HepG2 (cell line): ENCODE measurements at regions not wholly inside any gene's neighbourhood (a gene's known extent, or its start where the extent isn't known, plus 50 kb on each side); places are given as distances from the start of the nearest gene placed in this dataset.

ENCODE experiments used
- ATAC-seq: fragments of 200-7000 bp; cut with Tn5 transposase; 3 replicates; pipeline ENCODE4 v1.9.1; 2020; ENCODE audit warnings: mild to moderate bottlenecking, moderate library complexity
- BruUV-seq: library from RNA; stranded (reverse); fragments of 400-500 nt; replicated peaks from 2 replicates; lab custom pipeline; 2021; lab: Mats Ljungman, UMichigan
- CTCF ChIA-PET: fragments of 300-600 bp; formaldehyde crosslinking; extraction: SDS; loops from one replicate; lab custom pipeline; 2021; ENCODE audit warnings: low total read pairs, inconsistent platforms, low intra/inter-chr PET ratio; lab: Yijun Ruan, JAX
- POLR2A ChIA-PET: fragments of 350-600 bp; sonication (Branson Sonifier 250); formaldehyde crosslinking; loops from one replicate; lab custom pipeline; 2020; ENCODE audit warnings: antibody characterized with exemption, inconsistent platforms; lab: Yijun Ruan, JAX
- DNase-seq: peaks from one replicate; pipeline ENCODE4 v3.0.0-alpha.2; 2015; ENCODE audit warnings: low spot score
- FAIRE-seq: peaks from 3 replicates; lab custom pipeline; 2011; peaks lifted over from hg19 to GRCh38; lab: Jason Lieb, UNC
- H2AFZ ChIP-seq: one replicate; pipeline ENCODE4 v1.6.1; 2011; ENCODE audit warnings: low read length, inconsistent platforms
- H3K27ac ChIP-seq: fragments of 300-600 bp; 3 replicates; pipeline ENCODE4 v1.8.0; 2011; ENCODE audit warnings: mixed run types, mild to moderate bottlenecking, mixed read lengths, low read length, inconsistent platforms; ENCODE audit not compliant: insufficient read depth; ENCODE audit errors: extremely low read length
- H3K27me3 ChIP-seq, 2 experiments: fragments of 200-600 bp in 1 of 2; 2 replicates in 1 of 2; 3 replicates in 1 of 2; pipeline versions ENCODE4 v1.6.0 to v1.8.0; 2011; ENCODE audit warnings: low read length in 2 of 2, mild to moderate bottlenecking in 2 of 2, moderate library complexity in 2 of 2, inconsistent platforms in 1 of 2; ENCODE audit not compliant: insufficient read depth in 2 of 2, control insufficient read depth in 1 of 2
- H3K36me3 ChIP-seq, 2 experiments: fragments of 200-600 bp in 1 of 2; replicated peaks in 1 of 2; 2 replicates in 1 of 2; 3 replicates in 1 of 2; pipeline versions ENCODE4 v1.5.1 to v1.8.0; 2011; ENCODE audit warnings: low read length in 2 of 2, inconsistent platforms in 1 of 2; ENCODE audit not compliant: insufficient read depth in 2 of 2, control insufficient read depth in 1 of 2
- H3K4me1 ChIP-seq: 2 replicates; pipeline ENCODE4 v1.5.1; 2012; ENCODE audit warnings: low read length, inconsistent platforms; ENCODE audit not compliant: insufficient read depth
- H3K4me2 ChIP-seq: 2 replicates; pipeline ENCODE4 v1.6.0; 2011; ENCODE audit warnings: low read depth, low read length, inconsistent platforms
- H3K4me3 ChIP-seq, 3 experiments: fragments of 200-600 bp in 1 of 3; sonication (generic), shearing (Covaris generic) in 1 of 3; replicated peaks in 1 of 3; 2 replicates each; pipeline ENCODE4 v1.5.1; 2011 to 2016; ENCODE audit warnings: low read length in 3 of 3, inconsistent platforms in 2 of 3, low read depth in 2 of 3, mild to moderate bottlenecking in 2 of 3, control low read depth in 1 of 3, mixed read lengths in 1 of 3; ENCODE audit not compliant: insufficient read depth in 1 of 3
- H3K79me2 ChIP-seq: one replicate; pipeline ENCODE4 v1.6.1; 2011; ENCODE audit warnings: low read length, inconsistent platforms; ENCODE audit not compliant: insufficient read depth
- H3K9ac ChIP-seq: 2 replicates; pipeline ENCODE4 v1.6.0; 2011; ENCODE audit warnings: mild to moderate bottlenecking, low read depth, low read length, inconsistent platforms; ENCODE audit not compliant: insufficient read depth
- H3K9me3 ChIP-seq: 2 replicates; pipeline ENCODE4 v1.5.1; 2012; ENCODE audit warnings: mild to moderate bottlenecking, low read length
- H4K20me1 ChIP-seq: 2 replicates; pipeline ENCODE4 v1.6.0; 2011; ENCODE audit warnings: inconsistent platforms, mild to moderate bottlenecking, low read length, moderate library complexity; ENCODE audit not compliant: insufficient read depth
- ATF7-NPFF ChIP-seq: sonication (generic); formaldehyde crosslinking; IDR thresholded peaks from 2 replicates; pipeline ENCODE4 v1.8.1; 2023; ENCODE audit warnings: mild to moderate bottlenecking, low read depth, missing genetic modification reagents, moderate library complexity
- CREB1 ChIP-seq, 2 experiments: fragments of 450-650 bp in 1 of 2; IDR thresholded peaks; 2 replicates each; pipeline ENCODE4 v1.6.1; 2016 to 2017; ENCODE audit warnings: control low read depth in 1 of 2, mild to moderate bottlenecking in 1 of 2, missing compliant biosample characterization in 1 of 2, missing genetic modification characterization in 1 of 2
- EEA1 ChIP-seq: sonication (generic); formaldehyde crosslinking; IDR thresholded peaks from 2 replicates; pipeline ENCODE4 v1.5.1; 2020; ENCODE audit warnings: mild to moderate bottlenecking, missing genetic modification reagents, borderline replicate concordance
- MNT ChIP-seq: fragments of 450-650 bp; IDR thresholded peaks from 2 replicates; pipeline ENCODE4 v1.6.1; 2016
- NFIC ChIP-seq: IDR thresholded peaks from 2 replicates; pipeline ENCODE4 v1.6.1; 2012; ENCODE audit warnings: mild to moderate bottlenecking, low read length, inconsistent platforms
- ZBTB21 ChIP-seq: sonication (generic); formaldehyde crosslinking; IDR thresholded peaks from 2 replicates; pipeline ENCODE4 v1.4.0; 2020; ENCODE audit warnings: missing genetic modification reagents
- ZNF264 ChIP-seq: sonication (generic); formaldehyde crosslinking; IDR thresholded peaks from 2 replicates; pipeline ENCODE4 v1.4.0; 2020; ENCODE audit warnings: missing genetic modification reagents
- ZNF331 ChIP-seq: sonication (generic); formaldehyde crosslinking; IDR thresholded peaks from 2 replicates; pipeline ENCODE4 v1.4.0; 2020; ENCODE audit warnings: missing genetic modification reagents
- ZNF652 ChIP-seq: IDR thresholded peaks from 2 replicates; pipeline ENCODE4 v1.6.1; 2016; ENCODE audit warnings: low read depth, borderline replicate concordance
- WGBS: methylation state at CpG from one replicate; pipeline ENCODE4 v1.1.6; 2017; ENCODE audit warnings: low lambda C conversion rate; 5-methylcytosine and 5-hydroxymethylcytosine counted together
- in situ Hi-C: cut with HindIII; loops from 2 replicates; pipeline ENCODE4 v1.10.0; 2017; ENCODE audit warnings: low pct_unique_long_range_greater_than_20kb; ENCODE audit not compliant: extremely low pct_ligation_motif_present
- intact Hi-C: fragments of 100-400 bp; cut with micrococcal nuclease; formaldehyde crosslinking; loops from one replicate; pipeline ENCODE4 v1.10.0; 2022; ENCODE audit not compliant: unreplicated experiment
- TF ChIP-seq, protein P1 (sequence below): sonication (generic); formaldehyde crosslinking; IDR thresholded peaks from 2 replicates; pipeline ENCODE4 v1.4.0; 2020; ENCODE audit warnings: missing genetic modification reagents, borderline replicate concordance

DNA sequence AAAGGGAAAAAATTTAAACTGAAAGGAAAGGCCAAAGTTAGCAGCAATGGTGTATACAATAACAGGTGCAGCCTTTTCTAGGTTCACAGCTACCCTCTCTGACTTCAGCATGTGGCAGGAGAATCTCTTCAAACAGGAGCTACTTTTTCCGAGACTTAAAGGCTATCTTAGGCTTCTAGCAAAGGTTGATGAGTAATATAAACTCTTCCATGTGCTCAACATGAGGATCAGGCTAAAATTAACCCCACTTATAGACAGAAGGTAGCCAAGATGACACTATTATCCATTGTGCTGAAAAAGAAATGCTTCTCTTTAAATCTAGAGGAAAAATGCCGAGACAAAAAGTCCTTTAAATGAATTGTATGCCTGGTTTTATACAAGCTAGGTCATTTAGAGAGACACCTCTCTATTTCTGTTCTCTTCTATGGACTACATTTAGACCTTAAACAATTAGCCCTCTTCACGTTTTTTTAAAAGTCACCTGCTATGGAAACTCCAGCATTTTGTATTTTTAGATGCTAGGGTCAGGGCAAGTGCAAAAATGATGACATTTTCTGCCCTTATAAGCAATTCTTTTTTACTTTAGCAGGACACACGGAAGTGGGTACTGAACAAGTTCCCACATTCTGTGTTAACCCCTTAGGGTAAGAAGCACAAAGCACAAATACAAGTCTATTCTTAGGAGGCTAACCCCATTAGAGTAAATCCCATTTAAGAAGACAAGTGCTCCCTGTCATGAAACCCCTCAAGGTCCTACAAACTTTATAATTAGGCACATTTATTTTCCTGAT is 216.8 kb upstream of the CITED2 start:
- TF ChIP-seq ATF7-NPFF (CRISPR knock-in tag) (no peak), ZNF652 (CRISPR knock-in tag) (peak; percentile 31; the same call in 1 of the 2 replicates), NFIC (no peak), ZNF331 (no peak), ZBTB21 (CRISPR knock-in tag) (no peak), EEA1 (CRISPR knock-in tag) (no peak), MNT (0 out of 2 replicates have a peak, but pooled peaks have one; percentile 20), ZNF264 (no peak), CREB1 (IDR thresholded peaks at IDR 0.05) (no peak), CREB1 (CRISPR knock-in tag; IDR thresholded peaks at IDR 0.05) (no peak)
- TF ChIP-seq, protein P1, sequence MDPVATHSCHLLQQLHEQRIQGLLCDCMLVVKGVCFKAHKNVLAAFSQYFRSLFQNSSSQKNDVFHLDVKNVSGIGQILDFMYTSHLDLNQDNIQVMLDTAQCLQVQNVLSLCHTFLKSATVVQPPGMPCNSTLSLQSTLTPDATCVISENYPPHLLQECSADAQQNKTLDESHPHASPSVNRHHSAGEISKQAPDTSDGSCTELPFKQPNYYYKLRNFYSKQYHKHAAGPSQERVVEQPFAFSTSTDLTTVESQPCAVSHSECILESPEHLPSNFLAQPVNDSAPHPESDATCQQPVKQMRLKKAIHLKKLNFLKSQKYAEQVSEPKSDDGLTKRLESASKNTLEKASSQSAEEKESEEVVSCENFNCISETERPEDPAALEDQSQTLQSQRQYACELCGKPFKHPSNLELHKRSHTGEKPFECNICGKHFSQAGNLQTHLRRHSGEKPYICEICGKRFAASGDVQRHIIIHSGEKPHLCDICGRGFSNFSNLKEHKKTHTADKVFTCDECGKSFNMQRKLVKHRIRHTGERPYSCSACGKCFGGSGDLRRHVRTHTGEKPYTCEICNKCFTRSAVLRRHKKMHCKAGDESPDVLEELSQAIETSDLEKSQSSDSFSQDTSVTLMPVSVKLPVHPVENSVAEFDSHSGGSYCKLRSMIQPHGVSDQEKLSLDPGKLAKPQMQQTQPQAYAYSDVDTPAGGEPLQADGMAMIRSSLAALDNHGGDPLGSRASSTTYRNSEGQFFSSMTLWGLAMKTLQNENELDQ (CRISPR knock-in tag): no peak
- Histone ChIP-seq H2AFZ (no peak overlapping the region), H3K27ac (no peak overlapping the region), H3K4me1 (peaks cover 54% of the 10 kb centered on the region), H3K27me3 (no peaks in the 10 kb centered on the region), H4K20me1 (no peaks in the 10 kb centered on the region), H3K9ac (no peak overlapping the region), H3K9me3 (no peaks in the 10 kb centered on the region), H3K36me3 (no peaks in the 10 kb centered on the region), H3K4me3 (no peak overlapping the region), H3K79me2 (no peaks in the 10 kb centered on the region), H3K4me2 (no peak overlapping the region)
- intact Hi-C loops: no loop called here
- ChIA-PET POLR2A (interaction anchor here (1.0 kb wide), 1 partner anchor 217 kb away, joined by 3 read pairs; the partner anchor contains the start of gene CITED2), CTCF (no interaction called here)
- ATAC-seq (no peak), FAIRE-seq (no peak), DNase-seq (no peak)
- no TSS peak for BruUV-seq
- WGBS: 52% methylated on average over 4 of the region's 4 CpGs
- in situ Hi-C loops: no loop called here
